Left kidney (tissue), 1 donor: ENCODE measurements at regions not wholly inside any gene's neighbourhood (a gene's known extent, or its start where the extent isn't known, plus 50 kb on each side); places are given as distances from the start of the nearest gene placed in this dataset.
A peak's percentile ranks its signal among the peaks of the same experiment; 100 is the strongest.

Experiments
- DNase-seq: peaks from one replicate; pipeline ENCODE4 v3.0.0-alpha.2; 2013

DNA sequence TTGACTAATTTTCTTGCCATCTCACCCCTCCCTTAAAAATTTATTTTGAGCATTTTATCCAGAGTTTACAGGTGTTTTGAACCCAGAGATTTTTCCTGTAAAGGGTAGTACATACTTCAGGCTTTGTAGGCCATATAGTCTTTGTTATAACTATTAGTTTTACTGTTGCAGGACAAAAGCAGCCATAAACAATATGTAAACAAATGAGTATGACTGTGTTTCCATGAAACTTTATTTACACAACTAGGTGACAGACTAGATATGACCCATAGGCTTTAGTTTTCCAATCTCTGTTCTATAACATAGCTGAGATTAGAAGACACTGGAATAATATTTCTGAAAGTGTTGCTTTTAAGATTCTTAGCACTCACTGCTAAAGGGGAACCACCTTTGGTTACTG, 587.9 kb downstream of the PDCD6IP start:
- no peak for DNase-seq

DNA sequence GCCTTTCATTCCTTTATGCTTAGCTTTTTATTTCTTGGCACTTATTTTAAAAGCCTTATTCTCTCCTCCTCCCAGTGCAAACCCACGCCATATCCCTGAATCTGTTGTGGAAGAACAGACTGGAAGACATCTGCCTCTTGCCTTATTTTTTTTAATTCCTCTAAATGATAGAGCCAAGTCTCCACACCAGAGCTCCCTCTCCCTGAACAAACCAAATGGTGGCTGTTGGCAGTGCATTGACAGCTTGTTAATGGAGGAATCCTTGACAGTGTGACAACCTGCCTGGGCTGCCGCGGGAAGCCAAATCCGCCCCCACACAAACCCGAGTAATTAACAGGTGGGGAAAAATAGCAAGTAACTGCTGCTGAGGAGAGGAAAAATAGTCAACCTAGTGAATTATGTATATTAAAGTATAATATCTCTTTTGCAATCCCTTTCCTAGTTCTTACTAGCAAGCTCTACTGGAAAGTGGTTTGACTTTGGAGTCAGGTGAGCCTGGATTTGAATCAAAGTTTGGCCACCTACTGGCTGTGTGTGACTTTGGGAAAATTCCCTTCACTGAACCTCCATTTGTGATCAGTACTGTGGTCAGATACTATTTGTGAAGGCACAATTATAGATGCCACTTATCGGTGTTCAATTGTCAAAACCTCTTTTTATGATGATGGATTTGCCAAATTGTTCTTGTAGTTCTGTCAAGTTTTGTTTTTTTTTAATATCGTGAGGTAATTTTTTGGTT, 589.6 kb downstream of the PDCD6IP start:
- peak; percentile 6 for DNase-seq

DNA sequence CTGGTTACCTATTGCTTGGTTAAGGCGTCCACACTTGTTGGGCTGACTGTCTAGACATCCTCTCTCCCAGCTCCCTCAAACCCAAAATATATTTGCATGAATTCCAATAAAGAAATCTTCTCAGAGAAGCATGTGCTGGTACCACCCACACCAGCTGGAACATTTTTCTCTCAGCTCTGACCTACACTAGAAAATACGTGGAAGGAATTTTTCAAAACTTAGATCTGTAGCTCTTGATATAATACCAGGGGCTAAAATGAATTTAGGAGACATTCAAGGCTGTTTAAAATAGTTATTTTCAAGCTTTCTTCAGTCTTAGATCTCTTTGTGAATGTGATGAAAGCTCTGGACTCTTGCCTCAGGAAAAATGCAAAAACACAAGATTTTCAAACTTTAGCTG, 590.4 kb downstream of the PDCD6IP start:
- DNase-seq = no peak

DNA sequence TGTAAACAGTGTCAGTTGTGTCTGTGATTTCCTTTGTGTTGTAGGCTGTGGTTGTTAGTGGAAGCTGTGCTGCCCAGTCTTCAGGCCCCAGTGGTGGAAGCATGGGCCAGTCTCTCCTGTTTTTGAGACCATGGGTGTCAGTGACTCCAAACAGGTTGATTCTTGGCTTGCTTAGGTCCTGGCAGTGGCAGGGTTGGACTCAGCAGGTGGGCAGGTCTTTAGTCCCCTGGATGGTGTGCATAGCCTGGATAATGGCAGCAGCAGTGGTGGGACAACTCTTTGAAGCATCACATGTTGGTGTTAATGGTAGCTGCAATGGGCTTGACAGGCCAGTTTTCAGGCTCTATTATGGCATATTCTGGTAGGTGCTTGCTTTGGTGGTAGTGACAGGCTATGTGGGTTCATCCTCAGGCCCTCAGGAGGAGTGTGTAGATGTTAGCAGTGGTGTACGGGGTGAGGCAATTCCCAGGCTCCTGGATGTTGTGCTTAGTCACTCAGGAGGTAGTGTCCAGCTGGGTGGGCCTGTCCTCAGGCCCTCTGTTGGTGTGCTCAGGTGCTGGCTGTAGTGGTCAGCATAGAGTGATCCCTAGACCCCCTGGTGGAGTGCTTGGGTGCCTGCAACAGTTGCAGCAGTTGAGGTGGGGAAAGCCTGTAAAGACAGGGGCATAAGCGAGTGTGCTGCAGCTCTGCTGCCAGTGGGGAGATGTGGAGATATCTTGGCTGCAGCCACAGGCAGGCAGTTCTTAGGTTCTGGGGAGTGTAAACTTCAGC, 596.7 kb downstream of the PDCD6IP start:
- DNase-seq = no peak

DNA sequence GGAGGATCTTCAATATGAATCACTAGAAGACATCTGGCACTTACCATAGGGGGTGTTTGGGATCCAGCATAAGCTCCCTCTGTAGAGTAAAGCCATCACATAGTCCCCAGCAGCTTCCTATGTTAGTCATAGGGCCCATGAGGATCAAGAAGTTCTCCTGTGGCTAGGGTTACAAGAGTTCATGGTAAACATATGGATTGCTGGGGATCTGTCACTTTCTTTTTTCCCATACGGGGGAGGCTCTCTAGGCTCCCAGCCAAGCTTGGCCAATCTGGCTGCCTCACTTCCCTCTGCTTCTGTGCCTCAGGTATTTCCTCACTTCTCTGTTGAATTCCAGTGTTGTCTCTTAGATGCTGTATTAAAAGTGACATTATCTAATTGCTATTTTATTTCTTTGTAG, 597.9 kb downstream of the PDCD6IP start:
- DNase-seq = no peak

DNA sequence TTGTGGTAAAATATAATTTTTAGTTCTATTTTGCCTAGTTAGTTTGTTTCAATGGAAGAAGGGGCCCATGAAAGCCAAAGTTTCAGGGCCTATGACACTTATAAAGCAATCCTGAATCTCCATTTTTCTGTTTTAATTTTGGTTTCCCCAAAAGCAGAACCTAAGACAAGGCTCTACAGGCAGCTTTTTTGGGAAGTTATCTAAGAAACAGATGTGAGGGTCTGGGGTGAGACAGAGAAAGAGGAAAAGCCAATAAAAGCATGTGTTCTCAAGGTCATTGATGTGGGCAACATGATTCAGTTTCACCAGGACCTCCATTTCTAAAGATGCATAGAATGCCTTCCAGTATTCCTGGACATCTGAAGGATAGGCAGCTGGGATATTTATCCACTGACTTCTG, 598.5 kb downstream of the PDCD6IP start:
- no peak for DNase-seq

DNA sequence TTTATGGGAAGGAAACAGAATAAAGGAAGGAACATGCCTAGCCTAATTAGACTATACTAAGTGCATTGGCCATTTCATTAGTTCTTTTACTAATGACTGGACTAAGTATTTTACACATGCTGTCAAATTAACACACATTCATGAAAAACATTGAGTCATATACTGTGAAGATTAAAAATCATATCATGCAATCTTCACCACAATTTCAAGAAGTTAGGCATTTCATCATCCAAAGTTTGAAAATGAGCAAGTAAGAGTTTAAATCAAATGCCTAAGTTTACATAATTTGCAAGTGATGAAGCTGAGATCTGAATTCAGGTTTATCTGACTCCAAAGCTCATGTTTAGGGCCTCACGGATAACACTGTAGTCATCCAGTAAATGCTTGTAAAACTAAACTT, 601.0 kb downstream of the PDCD6IP start:
- DNase-seq = no peak

DNA sequence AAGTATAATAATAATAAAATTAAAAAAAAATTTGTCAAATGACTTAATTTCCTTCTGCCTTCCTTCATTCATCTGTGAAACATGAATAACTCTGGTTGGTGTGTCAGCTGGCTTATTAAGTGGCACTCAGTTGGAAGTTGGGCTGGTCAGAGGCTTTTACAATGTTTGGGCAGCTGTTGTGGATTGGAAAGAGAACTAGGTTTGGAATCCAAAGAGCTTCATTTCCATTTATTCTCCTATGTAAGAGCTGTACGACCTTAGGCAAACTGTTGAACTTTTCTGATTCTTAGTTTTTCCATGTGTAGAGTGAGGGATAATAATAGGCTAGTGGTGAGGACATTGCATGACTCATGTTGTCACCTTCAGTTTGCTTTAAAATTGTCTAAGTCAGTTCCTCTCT, 606.7 kb downstream of the PDCD6IP start:
- no peak for DNase-seq

DNA sequence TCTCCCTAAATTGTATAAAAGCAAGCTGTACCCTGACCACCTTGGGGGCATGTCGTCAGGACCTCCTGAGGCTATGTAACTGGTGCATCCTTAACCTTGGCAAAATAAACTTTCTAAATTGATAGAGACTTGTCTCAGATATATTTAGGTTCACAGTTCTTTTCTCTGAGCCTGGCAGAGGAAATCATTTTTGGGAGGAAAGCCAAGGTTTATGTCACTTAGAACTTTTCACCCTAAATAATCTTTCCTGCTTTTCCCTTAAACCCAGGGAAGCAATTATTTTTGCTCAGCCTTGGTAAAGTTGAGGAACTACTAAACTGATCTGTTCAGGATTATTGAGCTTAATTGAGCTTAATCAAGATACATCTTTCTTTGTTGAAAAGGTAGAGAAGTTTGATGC, 608.9 kb downstream of the PDCD6IP start:
- DNase-seq = no peak

DNA sequence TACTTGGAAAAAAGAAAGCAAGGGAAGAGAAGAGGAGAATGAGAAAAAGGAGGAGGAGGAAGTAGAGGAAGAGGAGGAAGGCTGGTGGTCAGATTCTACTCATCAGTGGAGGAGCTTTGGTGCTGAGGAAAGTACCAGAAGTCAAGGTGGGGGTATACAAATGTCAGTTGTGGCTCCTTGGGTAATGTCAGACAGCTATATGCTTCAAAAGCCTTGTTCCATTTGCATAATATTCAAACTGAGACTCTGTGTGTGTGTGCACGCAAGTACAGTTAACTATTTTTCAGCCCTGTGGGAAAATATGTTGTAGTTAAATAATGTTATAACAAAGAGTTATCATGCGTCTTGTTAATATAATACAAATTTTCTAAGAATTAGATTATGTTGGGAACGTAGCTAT, 609.7 kb downstream of the PDCD6IP start:
- DNase-seq = no peak

DNA sequence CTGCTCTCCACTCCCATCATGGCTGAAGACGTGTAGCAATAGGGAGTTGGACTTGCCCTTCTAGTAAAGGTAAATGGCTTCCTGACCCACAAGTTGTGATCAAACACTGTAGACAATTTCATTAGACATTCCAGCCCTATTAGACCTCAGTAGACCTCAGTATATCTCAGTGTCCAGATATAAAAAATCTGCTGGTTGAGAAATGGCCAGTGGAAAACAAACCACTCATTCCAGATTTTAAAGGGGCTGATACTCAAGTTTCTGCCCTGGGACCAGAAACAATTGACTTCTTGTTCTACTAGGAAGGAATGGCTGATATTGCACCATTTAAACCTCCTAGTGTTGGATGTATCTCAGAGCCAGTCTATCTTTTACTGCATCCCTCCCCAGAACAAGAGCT, 613.2 kb downstream of the PDCD6IP start:
- DNase-seq = no peak

DNA sequence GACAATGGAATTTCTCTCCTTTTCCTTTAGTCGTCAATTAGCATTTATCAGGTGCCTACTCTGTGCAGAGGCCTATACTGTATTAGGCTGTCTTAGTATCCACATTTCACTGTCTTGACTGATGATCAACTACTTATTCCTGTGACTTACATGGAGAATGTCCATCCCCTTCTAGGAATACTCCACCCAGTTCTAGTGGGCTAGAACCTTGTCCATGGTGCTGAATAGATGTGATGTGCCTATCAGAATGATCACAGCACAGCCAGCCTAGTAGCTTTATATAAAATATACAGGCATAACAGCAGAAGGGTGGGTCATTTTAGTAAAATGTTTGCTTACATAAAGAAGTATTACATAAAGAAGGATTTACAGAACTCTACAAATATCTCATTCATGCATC, 621.4 kb downstream of the PDCD6IP start:
- DNase-seq = peak; percentile 49

DNA sequence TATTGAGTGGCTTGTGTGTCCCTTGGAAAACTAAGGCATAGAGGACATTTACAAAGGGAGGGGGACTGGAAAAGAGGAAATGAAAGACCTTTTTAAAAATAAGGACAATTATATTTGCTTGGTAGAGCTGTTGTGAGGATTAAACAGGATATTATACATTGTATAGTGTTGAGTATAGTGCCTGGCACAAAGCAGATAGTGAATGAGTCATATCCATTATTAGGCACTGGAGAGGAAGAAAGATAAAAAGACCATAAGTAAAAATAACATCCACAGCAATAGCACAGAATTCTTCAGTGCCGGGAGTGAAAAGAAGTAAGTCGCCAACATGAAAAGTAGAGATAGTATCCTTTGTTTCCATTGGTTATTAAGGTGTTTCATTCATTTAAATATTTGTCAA, 623.3 kb downstream of the PDCD6IP start:
- DNase-seq = no peak

DNA sequence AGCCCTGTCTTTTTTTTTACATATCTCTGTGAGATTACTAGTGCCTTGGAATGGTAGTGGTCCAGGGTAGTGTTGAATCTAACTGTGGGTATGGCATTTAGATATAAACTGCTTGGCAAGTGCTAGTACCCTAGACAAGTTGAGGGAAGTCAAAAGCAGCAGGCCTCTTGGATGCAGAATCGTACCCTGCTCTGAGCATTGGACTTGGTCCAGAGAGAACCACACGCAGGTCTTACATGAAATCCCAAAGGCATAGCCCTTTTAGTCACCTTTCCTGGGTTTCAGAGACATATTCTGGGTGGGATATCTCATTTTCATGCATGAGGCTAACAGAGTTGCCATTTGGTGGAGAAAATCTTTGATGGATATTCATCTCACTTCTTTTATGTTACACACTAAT, 641.4 kb downstream of the PDCD6IP start:
- no peak for DNase-seq

DNA sequence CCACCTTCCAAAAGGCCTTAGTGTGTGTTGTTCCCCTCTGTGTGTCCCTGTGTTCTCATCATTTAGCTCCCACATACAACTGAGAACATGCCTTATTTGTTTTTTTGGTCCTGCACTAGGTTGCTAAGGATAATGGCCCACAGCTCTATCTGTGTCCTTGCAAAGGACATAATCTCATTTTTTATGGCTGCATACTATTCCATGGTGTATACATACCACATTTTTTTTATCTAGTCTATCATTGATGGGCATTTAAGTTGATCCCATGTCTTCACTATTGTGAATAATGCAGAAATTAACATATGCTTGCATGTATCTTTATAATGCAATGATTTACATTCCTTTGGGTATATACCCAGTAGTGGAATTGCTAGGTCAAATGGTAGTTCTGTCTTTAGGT, 645.7 kb downstream of the PDCD6IP start:
- DNase-seq = no peak

DNA sequence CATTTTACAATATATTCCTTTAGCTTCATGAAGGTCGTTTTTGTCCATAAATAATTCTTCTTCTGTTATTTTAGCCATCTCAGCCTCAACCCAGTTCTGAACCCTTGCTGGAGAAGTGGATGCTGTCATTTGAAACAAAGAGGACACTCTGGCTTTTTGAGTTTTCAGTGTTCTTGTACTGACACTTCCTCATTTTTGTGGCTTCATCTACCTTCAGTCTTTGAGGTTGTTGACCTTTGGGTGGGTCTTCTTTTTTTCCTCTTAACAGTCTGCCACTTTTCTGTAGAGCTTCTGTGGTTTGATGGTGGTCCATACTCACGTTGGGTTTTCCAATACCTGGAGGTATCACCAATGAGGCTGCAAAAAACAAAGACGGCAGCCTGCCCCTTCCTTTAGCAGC, 650.9 kb downstream of the PDCD6IP start:
- DNase-seq = no peak

DNA sequence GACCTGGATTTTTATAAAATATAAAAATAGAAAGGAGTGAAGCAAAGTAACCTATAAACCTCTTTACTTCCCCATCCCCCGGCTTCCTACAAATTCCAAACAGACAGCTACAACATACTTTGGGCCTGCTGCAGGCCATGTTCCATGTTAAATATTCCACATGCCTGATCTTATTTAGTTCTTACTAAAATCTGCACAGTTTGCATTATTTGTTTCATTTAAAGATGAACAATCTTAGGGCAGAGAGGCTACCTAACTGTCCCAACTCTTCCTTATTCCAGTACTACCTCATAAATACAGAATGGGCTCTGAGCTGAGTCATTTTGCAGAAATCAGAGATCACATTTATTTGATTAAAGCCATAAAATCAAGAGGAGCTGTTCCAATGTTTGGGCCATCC, 665.0 kb downstream of the PDCD6IP start:
- no peak for DNase-seq

DNA sequence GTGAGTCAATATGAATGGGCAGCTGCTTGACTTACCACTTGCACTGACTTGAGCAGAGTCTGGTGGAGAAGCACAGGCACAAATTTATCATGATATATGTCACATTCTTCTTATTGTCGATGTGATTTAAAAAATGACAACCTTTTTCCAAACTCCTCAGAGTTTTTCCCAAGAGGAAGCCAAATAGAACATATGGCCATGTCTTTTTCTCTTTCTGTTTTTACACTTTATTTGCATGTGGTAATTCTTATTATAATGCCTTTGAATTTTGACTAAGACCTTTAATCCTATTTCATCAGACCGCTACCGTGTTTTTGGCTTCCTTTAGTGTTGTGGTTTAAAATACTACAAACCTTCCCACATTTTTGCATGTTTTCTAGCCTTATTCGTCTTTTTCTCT, 666.2 kb downstream of the PDCD6IP start:
- DNase-seq = no peak

DNA sequence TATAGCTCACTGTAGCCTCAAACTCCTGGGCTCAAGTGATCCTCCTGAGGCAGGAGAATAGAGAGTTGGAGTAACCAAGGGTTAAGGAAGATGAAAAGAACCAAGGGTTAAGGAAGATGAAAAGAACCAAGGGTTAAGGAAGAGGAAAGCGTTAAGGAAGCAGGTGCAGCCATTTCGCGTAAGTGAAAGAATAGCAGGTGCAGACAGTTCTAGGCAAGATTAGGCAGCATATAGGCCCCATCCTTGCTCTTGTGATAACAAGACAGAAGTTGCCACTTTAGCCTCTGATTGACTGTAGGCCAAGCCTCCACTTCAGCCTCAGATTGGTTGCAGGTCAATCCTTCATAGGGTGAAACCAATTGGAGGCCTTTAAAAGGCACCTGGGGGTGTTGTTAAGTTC, 677.4 kb downstream of the PDCD6IP start:
- no peak for DNase-seq

DNA sequence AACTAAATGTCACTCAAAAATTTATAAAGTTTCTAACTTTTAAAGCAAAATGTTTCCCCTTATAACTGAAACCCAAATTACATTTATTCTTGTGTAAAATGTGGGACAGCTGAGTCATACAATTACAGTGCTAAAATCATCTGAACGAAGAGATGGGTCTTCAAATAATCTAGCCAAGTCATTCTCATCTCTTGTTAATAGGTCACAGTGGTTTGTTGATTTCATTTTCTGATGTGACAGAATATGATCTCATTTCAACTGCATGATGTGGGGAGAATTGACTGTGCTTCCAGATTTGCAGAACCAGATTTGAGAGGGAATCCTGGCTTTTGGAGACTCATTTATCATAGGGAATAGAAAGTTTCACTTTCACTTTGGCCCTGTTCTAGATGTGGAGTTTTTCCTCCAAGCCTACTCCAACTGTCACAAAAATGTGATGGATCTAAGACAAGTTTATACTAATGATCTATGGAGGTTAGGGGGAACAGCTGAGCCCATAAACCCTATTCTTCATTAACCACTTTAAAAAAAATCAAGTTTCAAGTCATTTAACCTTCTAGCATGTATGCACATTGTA, 685.0 kb downstream of the PDCD6IP start:
- no peak for DNase-seq

DNA sequence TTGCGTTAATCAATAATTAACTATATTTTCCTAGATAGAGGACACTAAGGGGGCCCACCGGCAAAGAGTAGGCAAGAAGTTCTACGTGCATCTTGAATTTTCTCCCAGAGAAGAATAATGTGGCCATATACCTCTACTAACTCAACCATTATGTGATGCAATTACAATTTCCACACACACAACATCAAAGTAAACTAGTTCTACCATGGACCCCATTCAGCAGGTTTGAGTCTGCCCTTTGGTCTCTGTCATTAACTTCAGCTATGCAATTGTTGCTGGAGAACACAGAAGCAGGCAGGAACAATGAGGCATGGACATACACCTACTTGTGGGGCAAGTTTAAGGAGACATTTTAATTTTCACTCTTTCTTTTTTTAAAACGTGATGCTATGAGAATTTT, 705.9 kb downstream of the PDCD6IP start:
- DNase-seq = peak; percentile 4

DNA sequence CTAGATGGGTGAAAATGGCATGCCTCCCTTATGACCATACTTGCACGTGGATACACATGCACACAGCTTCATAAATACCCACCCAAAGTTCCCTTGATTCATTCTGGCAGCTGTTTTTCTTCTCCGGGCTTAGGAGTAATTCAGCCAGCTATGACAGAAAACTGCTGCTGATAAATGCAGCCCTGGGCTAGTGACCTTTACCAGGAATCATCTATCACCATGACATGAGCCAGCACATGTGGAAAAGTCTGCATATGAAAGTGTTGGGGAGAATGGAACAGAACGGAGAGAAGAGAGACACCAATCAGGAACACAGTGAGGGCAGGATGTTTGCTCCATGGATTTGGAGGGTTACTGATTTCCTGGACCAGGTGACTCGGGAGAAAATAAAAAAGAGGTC, 706.3 kb downstream of the PDCD6IP start:
- peak; percentile 32 for DNase-seq

DNA sequence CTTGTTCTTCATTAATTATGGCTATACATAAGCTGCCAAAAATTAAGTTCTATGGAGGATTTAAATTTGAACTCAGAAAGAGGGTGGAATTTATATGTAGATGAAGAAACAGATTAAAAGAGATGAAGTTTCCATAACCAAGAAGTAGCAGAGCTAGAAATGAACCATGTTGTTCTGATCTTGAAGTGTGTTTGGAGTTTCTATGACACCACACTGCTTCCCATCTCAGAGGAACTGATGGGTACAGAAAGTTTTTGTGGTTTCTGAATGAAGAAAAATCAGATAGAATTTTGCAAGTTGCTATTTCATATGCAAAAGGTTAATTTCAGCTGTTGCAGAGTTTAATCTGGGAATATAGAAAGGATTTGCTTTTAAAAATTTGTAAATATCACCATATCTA, 710.3 kb downstream of the PDCD6IP start:
- no peak for DNase-seq

DNA sequence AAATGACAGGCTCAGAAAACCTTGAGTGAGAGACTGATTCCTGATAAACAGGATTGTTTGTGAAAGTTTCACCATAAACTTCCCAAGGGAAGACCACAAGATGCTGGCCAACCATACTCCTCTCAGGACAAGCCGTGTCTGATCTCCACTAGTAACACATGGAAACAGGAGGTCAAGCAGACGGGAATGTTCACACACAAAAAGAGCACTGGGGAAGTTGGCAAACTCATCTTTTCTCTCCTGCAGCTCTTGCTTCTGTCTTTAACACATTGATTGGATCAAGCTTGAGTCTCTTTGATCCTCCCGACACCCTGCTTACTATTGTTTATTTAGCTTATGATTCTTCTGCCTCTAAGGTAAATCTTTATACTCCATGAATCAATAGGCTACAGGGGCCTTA, 713.5 kb downstream of the PDCD6IP start:
- no peak for DNase-seq
